Loucy (cell line): ENCODE measurements at regions not wholly inside any gene's neighbourhood (a gene's known extent, or its start where the extent isn't known, plus 50 kb on each side); places are given as distances from the start of the nearest gene placed in this dataset.

Source experiments
- H2AFZ ChIP-seq: fragments of 200-600 bp; sonication (generic); 2 replicates; pipeline ENCODE4 v1.6.0; 2016; ENCODE audit warnings: antibody characterized with exemption, mild to moderate bottlenecking, low read length, moderate library complexity
- H3F3A ChIP-seq: fragments of 200-600 bp; 2 replicates; pipeline ENCODE4 v1.6.0; 2016; ENCODE audit warnings: antibody characterized with exemption, low read depth, mild to moderate bottlenecking
- H3K27me3 ChIP-seq: fragments of 200-600 bp; sonication (generic); 2 replicates; pipeline ENCODE4 v1.6.1; 2014; ENCODE audit warnings: low read length, mild to moderate bottlenecking; ENCODE audit not compliant: insufficient read depth, poor library complexity, severe bottlenecking
- H3K36me3 ChIP-seq: fragments of 200-600 bp; sonication (generic); 2 replicates; pipeline ENCODE4 v1.6.1; 2016; ENCODE audit warnings: low read length; ENCODE audit not compliant: insufficient read depth
- H3K4me1 ChIP-seq: fragments of 200-600 bp; sonication (generic); 2 replicates; pipeline ENCODE4 v1.5.1; 2014; ENCODE audit warnings: low read length, mild to moderate bottlenecking; ENCODE audit not compliant: insufficient read depth, poor library complexity, severe bottlenecking
- H3K4me2 ChIP-seq: fragments of 200-600 bp; sonication (generic); 2 replicates; pipeline ENCODE4 v1.6.0; 2014; ENCODE audit warnings: antibody characterized with exemption, low read length, low read depth, mild to moderate bottlenecking; ENCODE audit not compliant: poor library complexity, severe bottlenecking
- H3K4me3 ChIP-seq: fragments of 200-600 bp; sonication (generic); 2 replicates; pipeline ENCODE4 v1.5.1; 2014; ENCODE audit warnings: low read length, mild to moderate bottlenecking, mixed read lengths; ENCODE audit not compliant: poor library complexity, severe bottlenecking
- H3K79me2 ChIP-seq: fragments of 200-600 bp; sonication (generic); 2 replicates; pipeline ENCODE4 v1.6.1; 2014; ENCODE audit warnings: low read length; ENCODE audit not compliant: insufficient read depth
- H3K9ac ChIP-seq: fragments of 200-600 bp; sonication (generic); 2 replicates; pipeline ENCODE4 v1.6.0; 2014; ENCODE audit warnings: mild to moderate bottlenecking, low read depth, low read length, moderate library complexity; ENCODE audit not compliant: poor library complexity, severe bottlenecking
- H3K9me2 ChIP-seq: fragments of 200-600 bp; sonication (generic); replicated peaks from 2 replicates; pipeline ENCODE4 v1.6.1; 2016; ENCODE audit warnings: low read depth, low read length, mixed read lengths
- H3K9me3 ChIP-seq: fragments of 200-600 bp; sonication (generic); 2 replicates; pipeline ENCODE4 v1.6.1; 2014; ENCODE audit warnings: mild to moderate bottlenecking, antibody characterized with exemption, low read length, low read depth; ENCODE audit not compliant: insufficient read depth
- H4K20me1 ChIP-seq: fragments of 200-600 bp; sonication (generic); 2 replicates; pipeline ENCODE4 v1.6.0; 2014; ENCODE audit warnings: antibody characterized with exemption, low read length, mild to moderate bottlenecking; ENCODE audit not compliant: insufficient read depth, poor library complexity, severe bottlenecking
- CTCF ChIP-seq: fragments of 200-600 bp; sonication (generic); conservative IDR thresholded peaks from 2 replicates; pipeline ENCODE4 v1.5.1; 2014; ENCODE audit warnings: mild to moderate bottlenecking, antibody characterized with exemption, low read length
- EZH2phosphoT487 ChIP-seq: fragments of 200-600 bp; IDR thresholded peaks from 2 replicates; pipeline ENCODE4 v1.6.1; 2018; ENCODE audit warnings: antibody characterized with exemption, mild to moderate bottlenecking, moderate library complexity, borderline replicate concordance

GRCh38 chr2:2699121-2699505 lies 368.0 kb upstream of the MYT1L start:
- TF ChIP-seq CTCF (no peak), EZH2phosphoT487 (no peak)
- no peaks in the 10 kb centered on the region for H3F3A ChIP-seq
- H3K36me3 ChIP-seq = no peaks in the 10 kb centered on the region
- H3K79me2 ChIP-seq = no peaks in the 10 kb centered on the region
- H4K20me1 ChIP-seq = no peaks in the 10 kb centered on the region
- H3K27me3 ChIP-seq = no peaks in the 10 kb centered on the region
- H3K9me2 ChIP-seq = no peaks in the 10 kb centered on the region
- no peaks in the 10 kb centered on the region for H3K9me3 ChIP-seq
- no peak overlapping the region for H2AFZ ChIP-seq
- no peak overlapping the region for H3K9ac ChIP-seq
- H3K4me1 ChIP-seq = peaks cover 24% of the 10 kb centered on the region
- no peak overlapping the region for H3K4me2 ChIP-seq
- no peak overlapping the region for H3K4me3 ChIP-seq

GRCh38 chr2:2698182-2699120 lies 367.4 kb upstream of the MYT1L start:
- H3K4me1 ChIP-seq = peaks cover 18% of the 10 kb centered on the region
- H3K4me2 ChIP-seq = no peak overlapping the region
- no peaks in the 10 kb centered on the region for H3K27me3 ChIP-seq
- no peak overlapping the region for H3K4me3 ChIP-seq
- no peaks in the 10 kb centered on the region for H3K9me2 ChIP-seq
- no peaks in the 10 kb centered on the region for H4K20me1 ChIP-seq
- H3F3A ChIP-seq = no peaks in the 10 kb centered on the region
- H2AFZ ChIP-seq = 0 out of 2 replicates have a peak overlapping the region, but pooled peaks have one; percentile 11
- no peaks in the 10 kb centered on the region for H3K9me3 ChIP-seq
- TF ChIP-seq CTCF = peak; percentile 76
- TF ChIP-seq EZH2phosphoT487 = no peak
- H3K9ac ChIP-seq = no peak overlapping the region
- no peaks in the 10 kb centered on the region for H3K79me2 ChIP-seq
- H3K36me3 ChIP-seq = no peaks in the 10 kb centered on the region

GRCh38 chr2:2696733-2697455 lies 365.8 kb upstream of the MYT1L start:
- no peaks in the 10 kb centered on the region for H3K9me2 ChIP-seq
- H3K4me3 ChIP-seq = no peak overlapping the region
- H2AFZ ChIP-seq = no peak overlapping the region
- no peaks in the 10 kb centered on the region for H3K27me3 ChIP-seq
- no peaks in the 10 kb centered on the region for H3K9me3 ChIP-seq
- H3K9ac ChIP-seq = no peak overlapping the region
- no peak overlapping the region for H3K4me2 ChIP-seq
- peaks cover 10% of the 10 kb centered on the region for H3K4me1 ChIP-seq
- no peaks in the 10 kb centered on the region for H3K79me2 ChIP-seq
- no peaks in the 10 kb centered on the region for H3K36me3 ChIP-seq
- H3F3A ChIP-seq = no peaks in the 10 kb centered on the region
- TF ChIP-seq EZH2phosphoT487 (no peak), CTCF (no peak)
- no peaks in the 10 kb centered on the region for H4K20me1 ChIP-seq
